Stimulated activated CD8-positive, alpha-beta memory T cell treated with anti-CD3 and anti-CD28 coated beads, Interleukin-4, amount 100 ng/mL, for 4 hours (primary cell): ENCODE measurements at regions not wholly inside any gene's neighbourhood (a gene's known extent, or its start where the extent isn't known, plus 50 kb on each side); places are given as distances from the start of the nearest gene placed in this dataset.

Experiments
- DNase-seq, 2 donors: peaks; one replicate each; pipeline ENCODE4 v3.0.0-alpha.2; 2020; ENCODE audit warnings: low read depth in 2 of 2, low spot score in 1 of 2

DNA sequence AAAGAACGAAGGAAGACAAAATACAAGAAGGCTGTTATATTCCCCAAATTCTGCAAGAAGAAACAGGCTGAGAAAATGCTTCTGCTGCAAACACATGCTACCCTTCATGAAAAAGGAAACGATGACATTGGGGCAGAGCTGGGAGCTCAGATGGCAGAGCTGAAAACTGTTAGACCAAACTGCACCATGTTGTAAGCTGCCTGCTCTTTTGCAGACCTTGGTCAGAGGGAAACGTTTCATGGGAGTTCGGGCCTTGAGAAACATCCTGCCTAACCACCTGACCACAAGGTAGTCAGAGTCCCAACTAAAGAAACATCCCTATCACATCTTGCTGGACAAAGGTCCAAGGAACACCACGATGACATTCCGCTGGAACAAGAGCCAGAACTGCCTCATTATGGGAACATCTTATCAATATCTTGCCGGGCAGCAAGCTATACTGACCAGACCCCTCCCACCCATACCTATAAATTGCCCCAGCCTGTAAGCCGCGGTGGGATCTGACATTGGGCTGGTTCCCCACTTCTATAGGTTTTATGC is 110.7 kb upstream of the CTSC start:
- no peak for DNase-seq

- DNase-seq = no peak
Measured at GRCh38 chr11:88447281-88447680, 109.7 kb upstream of the CTSC start.

- DNase-seq = no peak
Measured at GRCh38 chr11:88439356-88439755, 101.8 kb upstream of the CTSC start.

DNA sequence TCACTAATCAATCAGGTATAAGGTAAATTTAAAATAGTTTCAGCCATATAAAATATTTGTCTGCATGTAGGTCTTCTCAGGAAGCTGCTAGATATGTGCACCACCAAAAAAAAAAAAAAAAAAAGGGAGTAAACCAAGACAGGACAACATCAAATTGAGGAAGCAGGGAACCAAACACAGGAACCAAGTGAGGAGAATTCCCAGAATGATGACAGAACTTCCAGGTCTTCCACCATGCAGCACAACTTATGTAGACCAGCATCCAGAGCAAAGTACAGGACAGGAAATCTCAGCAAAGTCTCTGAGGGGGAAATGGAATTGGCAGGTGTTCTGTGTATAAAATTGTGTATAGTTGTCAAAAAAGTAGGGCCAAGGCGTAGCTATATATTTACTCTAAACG is 101.2 kb upstream of the CTSC start:
- DNase-seq = no peak

GRCh38 chr11:88435415-88435814 is 97.9 kb upstream of the CTSC start:
- no peak for DNase-seq

DNA sequence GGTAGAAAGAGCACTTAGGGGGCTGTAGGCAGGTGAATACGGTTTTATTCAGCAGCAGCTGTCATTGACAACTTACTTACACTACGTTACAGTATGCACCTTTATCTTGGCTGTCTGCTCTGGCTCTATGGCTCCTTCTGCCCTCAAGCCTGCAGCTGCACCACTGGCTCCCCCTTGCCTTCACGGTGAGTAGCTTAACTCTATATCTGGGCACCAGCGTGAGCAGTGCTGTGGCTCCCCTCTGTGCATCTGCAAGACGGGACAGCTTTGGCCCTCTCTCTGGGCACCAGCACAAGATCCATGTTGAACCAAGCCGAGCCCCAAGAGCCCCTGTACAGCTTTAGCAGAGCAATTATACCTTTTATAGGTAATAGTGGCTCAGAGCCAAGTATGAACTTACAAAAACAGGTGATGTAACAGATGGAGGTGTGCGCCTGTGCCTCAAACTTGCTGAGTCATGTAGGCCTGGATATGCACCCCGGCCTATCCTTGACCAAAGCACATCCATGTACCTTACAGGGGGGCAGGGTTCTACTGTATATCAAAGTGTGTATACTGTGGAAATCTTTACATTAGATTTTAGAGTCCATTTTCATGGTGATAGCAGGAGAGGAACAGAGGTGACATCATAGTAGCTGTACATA is 96.9 kb upstream of the CTSC start:
- no peak for DNase-seq

- DNase-seq = no peak
Measured at GRCh38 chr11:88433536-88434230, 96.1 kb upstream of the CTSC start.

DNA sequence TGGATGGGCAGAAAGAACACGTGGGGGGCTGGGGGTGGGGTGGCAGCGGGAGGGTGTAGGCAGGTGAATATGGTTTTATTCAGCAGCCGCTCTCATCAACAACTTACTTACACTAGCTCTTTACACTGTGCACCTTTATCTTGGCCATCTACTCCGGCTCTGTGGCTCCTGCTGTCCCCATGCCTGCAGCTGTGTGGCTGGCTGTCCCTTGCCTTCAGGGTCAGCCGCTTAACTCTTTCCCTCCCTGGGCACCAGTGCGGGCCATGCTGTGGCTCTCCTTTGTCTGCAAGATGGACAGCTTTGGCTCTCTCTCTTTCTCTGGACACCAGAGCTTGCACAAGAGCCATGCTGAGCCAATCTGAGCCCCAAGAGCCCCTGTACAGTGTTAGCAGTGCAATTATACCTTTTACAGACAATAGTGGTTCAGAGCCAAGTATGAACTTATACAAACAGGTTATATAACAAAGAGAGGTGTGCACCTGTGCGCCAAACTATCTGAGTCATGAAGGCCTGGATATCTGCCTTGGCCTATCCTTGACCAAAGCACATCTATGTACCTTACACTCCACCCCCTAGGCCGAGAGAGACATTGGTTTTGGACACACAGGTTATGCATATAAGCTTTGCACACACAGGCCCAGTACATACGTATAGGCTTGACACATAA is 94.3 kb upstream of the CTSC start:
- DNase-seq = no peak

DNA sequence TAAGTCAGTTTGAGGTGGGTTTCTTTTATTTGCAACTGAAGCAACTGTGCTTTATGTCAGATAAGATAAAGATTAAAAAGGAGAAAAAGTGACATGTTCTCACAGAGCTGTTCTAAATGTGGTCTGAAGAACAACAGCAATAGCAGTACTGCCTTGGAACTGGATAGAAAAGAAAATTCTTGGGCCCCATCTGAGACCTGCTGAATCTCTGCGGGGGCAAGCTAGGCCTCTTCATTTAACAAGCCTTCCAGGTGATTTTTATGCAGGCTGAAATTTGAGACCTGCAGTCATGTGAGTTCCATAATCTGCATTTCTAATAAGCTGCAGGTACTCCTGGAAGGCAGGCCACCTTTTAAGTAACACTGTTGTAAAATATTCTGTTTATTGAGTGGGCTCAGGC is 91.4 kb upstream of the CTSC start:
- no peak for DNase-seq

- no peak for DNase-seq
Measured at GRCh38 chr11:88427719-88428118, 90.2 kb upstream of the CTSC start.

GRCh38 chr11:88424881-88425280 is 87.3 kb upstream of the CTSC start:
- DNase-seq = no peak

DNA sequence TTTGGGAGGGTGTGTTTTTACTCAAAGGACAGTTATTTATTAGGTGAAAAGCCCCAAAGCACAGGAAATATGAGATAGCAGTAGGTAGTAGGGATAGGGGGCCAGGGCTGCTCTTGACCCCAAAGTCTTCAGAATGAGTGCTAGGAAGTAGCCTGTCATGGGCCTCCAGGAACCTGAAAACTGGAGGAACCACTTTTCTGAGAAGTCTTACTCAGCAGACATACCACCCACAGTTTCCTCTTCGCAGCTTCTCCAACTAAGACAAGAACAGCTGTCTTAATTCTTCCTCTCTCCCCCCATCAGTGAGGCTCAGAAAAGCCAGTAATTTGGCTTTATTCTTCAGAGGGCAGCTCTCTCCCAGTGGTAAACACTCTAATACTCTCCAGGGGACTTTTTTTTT is 84.0 kb upstream of the CTSC start:
- DNase-seq = peak in 1 of 2 donors; percentile 7

- DNase-seq = no peak
Measured at GRCh38 chr11:88420165-88420791, 82.7 kb upstream of the CTSC start.

GRCh38 chr11:88418508-88418907 is 81.0 kb upstream of the CTSC start:
- DNase-seq = no peak

DNA sequence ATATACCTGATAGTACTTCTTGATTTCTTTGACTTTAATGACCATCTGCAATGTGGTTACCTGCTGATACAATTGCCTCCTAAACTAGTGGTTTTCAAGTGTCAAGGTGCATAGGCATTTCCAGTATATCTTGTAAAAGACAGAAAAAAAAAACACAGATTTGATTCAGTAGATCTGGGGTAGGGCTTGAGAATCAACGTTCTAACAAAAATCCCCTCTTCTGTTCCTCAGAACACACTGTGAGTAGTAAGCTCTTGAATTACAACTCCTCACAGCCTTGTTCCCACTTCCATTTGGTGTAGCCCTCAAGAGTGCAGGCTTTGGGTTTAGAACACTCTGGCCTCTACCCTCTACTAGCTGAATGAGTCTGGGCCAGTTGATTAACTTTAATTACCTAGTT is 78.0 kb upstream of the CTSC start:
- DNase-seq = no peak

DNA sequence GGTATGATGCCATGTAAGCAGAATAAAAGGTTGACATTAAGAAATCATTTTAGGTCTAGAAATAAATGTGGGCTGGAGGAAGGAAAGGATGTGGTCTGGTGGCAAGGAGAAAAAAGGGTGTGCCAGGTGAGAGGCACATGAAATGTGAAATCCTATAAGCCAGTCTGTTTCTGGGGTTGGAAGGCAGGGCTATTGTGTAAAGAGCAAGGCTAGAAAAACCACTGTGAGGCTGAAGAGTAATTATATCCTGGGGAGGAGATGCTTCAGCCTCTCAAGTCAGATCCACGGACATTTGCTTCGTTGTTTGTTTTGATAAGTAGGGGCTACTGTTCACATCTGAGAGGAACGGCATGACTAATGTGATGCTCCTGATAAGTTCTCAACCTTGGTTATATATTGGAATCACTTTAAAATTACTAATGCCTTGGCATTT is 77.5 kb upstream of the CTSC start:
- DNase-seq = no peak

GRCh38 chr11:88414385-88414861 is 76.9 kb upstream of the CTSC start:
- no peak for DNase-seq

DNA sequence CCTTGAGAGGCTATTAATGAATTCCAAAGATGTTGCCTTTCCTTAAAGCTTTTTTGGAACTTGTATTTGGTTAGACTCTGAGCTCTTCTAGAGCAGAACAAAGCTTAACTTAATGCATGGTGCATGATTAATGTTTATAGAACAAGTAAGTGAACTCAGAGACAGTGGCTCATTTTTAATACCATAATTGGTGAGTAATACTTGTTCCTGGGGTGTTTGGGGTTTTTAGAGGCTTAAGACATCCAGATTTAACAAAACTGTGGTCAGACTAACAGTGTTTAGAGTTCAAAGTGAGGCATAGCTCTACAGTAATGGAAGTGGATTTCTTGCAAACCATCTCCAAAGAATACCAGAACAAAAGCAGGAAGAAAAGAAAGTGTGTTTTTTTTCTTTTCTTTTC is 73.7 kb upstream of the CTSC start:
- no peak for DNase-seq

DNA sequence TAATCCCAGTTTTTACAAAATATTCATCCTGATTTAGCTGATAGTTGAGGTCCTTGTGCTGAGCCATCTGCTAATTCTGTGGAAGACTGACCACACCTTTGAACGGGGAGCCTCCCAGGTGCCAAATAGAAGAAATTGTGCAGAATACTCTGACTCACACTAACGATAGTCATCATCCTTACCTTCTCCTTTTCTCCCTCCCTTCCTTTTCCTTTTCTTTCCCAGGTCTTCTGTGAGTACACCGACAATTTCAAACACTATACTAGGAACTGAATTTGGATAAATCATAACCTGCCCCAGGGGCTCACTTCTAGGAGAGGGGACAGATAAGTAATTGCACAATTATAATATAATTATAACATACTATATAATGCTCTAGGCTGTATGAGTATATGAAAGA is 73.1 kb upstream of the CTSC start:
- DNase-seq = no peak

GRCh38 chr11:88410056-88410455 is 72.5 kb upstream of the CTSC start:
- DNase-seq = no peak

DNA sequence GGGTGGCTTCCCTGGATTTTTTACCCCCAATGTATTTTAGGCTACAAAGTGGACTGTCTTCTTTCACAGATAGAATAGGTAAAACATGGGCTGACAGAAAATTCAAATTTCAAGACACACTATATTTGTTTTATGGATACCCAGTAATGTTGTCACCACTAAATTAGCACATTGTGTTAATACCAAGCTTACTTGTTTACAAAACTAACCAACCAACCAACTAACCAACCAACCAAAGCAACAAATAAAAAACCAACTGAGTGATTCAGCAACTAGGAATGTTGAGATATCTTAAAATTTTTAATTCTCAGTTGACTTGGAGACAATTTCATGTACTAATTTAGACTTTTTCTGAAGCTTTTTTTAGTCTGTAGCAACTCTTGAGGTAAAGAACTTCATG is 69.3 kb upstream of the CTSC start:
- DNase-seq = no peak

DNA sequence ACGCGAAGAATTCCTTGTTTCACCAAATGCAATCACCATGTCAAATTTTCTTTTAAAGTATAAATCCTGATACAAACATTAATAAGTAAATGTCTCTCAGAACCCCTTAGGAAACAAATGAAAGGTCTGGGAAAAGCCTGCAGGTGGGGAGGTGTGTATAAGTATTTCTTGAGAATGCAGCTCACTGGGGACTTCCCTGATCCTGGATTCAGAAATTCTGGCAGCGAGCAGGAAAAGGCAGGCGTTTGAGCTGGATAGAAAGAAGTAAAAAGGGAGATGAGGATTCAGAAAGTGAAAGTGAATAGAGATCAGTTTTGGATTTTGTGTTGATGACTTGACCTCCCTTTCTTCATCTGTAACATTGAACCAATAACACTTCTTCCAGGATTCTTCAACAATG is 68.3 kb upstream of the CTSC start:
- DNase-seq = no peak
